ENCODE measurements at regions not wholly inside any gene's neighbourhood (a gene's known extent, or its start where the extent isn't known, plus 50 kb on each side); places are given as distances from the start of the nearest gene placed in this dataset.
A peak's percentile ranks its signal among the peaks of the same experiment; 100 is the strongest.

DNA sequence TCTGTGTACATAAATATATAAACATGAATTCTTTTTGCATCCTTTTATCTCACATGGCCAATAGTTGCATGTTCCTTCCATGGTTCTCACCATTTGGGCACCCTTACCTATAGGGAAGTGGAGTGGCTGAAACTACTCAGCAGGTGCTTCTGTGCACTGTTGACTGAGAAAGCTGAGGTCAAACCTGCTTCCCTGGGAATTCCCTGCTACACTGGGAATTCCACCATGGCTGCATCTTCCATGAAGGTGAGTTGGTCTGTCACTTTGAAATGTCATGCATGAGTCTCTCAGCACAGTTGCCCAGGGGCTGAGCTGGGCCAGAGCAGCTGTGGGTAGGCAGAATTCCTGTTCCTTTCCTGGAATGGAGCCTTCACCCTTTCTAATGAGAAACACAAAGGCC lies 193.8 kb upstream of the PRSS16 start:
- no peak for DNase-seq

DNA sequence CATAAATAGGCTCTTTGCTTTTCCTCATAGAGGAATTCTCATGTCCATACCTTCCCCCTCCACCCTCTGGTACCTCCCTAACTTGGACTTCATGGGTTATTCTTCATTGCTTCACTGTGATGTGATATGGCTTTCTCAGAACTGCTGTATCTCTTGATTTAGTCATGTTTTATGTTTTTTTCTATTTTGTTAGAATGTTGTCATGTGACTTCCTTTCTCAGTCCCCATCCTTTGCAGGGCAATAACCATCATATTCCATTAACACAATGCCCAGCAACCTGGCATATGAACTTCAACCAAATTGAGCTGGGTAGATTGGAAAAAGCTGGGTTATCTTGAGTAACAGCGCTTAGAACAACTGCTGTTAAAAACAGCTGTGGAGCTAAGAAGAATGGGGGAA lies 190.9 kb upstream of the PRSS16 start:
- no peak for DNase-seq

- peak; percentile 37 for DNase-seq
Observed at GRCh38 chr6:27059621-27060425, 187.7 kb upstream of the PRSS16 start.

DNA sequence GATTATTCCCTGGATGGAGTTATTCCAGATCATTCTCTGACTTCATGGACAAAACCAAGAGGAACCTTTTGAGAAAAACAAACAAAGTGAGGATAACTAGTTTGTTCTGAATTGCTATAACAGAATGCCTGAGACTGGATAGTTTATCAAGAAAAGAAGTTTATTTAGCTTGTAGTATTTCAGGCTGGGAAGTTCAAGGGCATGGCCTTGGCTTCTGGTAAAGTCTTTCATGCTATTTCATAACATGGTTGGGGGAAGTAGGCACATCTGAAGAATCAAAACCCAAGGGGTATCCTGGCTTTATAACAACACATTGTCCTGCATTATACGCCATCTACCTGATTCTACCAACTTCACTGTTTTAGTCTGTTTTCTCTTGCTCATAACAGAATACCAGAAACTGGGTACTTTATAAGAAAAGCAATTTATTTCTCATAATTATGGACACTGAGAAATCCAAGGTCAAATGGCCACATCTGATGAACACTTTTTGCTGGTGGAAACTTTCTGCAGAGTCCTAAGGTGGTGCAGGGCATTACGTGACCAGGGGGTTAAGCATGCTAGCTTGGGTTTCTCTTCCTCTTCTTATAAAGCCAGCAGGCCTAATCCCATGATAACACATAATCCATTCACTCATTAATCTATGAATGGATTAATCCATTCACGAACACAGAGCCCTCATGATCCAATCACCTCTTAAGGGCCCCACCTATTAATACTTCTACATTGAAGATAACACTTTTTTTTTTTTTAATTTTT lies 186.1 kb upstream of the PRSS16 start:
- no peak for DNase-seq

- no peak for DNase-seq
Observed at GRCh38 chr6:27062755-27063154, 184.7 kb upstream of the PRSS16 start.

DNA sequence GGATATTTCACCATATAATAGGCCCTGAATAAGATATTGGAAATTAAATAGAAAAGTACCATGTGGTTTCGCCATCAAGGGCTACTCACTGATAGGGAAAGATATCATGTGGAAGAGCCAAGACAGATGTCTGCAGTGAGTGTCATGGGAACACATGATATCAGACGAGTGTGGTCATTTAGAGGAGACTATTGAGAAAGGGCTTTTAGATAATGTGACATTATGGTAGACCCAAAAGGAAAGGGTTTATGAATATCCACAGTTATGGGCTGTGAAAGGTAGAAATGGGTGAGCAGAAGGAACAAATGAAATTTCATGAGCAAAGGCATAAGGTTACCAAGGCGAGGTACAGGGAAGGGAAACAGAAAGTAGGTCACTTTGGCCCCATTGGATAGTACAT lies 182.3 kb upstream of the PRSS16 start:
- no peak for DNase-seq

- DNase-seq: no peak
Observed at GRCh38 chr6:27066381-27066780, 181.1 kb upstream of the PRSS16 start.

GRCh38 chr6:27066802-27067201 lies 180.7 kb upstream of the PRSS16 start:
- no peak for DNase-seq

DNA sequence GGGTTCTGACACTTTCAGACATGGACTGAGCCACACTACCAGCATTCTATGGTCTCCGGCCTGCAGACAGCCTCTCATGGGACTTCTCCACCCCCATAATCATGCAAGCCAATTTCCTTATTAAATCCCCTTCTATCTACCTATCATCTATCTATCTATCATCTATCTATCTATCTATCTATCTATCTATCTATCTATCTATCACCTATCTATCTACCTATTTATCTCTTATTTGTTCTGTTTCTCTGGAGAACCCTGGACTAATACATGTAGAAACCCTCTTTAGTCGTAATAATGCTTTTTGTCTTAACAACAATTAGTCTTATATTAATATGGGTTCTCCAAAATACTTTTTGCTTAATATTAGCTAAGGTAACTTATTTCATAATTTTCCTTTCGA lies 174.1 kb upstream of the PRSS16 start:
- no peak for DNase-seq

DNA sequence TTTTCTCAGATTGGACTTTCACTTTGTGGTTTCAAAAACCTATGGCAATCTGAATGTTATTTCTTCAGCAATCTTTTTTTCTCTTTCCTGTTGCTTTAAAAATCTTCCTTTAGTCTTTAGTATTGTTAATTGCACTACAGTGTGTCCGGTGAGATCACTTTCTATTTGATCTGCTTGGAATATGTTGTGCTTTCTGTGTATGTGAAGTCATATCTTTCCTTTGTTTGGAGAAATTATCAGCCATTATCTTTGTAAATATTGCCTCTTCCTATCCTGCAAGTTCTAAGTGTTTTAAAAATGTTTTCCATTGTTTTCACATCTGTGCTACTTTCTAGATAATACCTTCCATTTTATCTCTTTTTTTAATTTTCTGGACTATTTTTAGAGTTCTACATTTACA lies 171.4 kb upstream of the PRSS16 start:
- no peak for DNase-seq

GRCh38 chr6:27078734-27079357 lies 168.7 kb upstream of the PRSS16 start:
- peak; percentile 21 for DNase-seq

GRCh38 chr6:27081188-27081587 lies 166.3 kb upstream of the PRSS16 start:
- DNase-seq: no peak

GRCh38 chr6:27081931-27082330 lies 165.6 kb upstream of the PRSS16 start:
- DNase-seq: no peak

GRCh38 chr6:27088068-27088467 lies 159.4 kb upstream of the PRSS16 start:
- no peak for DNase-seq

GRCh38 chr6:27091661-27092315 lies 155.7 kb upstream of the PRSS16 start:
- DNase-seq: no peak

DNA sequence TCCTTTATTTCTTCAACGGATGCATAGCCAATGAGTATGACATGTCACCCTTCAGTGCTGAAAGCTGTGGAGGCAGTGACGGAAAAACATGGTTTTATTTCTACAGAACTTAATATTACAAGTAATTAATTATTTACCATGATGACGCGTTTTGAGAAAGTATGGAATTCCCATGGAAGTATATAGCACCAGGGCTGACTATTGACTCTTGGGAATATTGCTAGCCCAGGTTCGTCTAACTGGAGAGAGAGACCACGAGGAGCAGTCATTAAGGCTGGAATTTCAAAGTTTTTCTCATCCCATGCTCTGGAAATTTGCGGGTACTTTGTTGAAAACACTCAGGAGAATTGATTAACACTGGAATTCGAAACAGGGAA lies 155.2 kb upstream of the PRSS16 start:
- DNase-seq: no peak

GRCh38 chr6:27095914-27096313 lies 151.6 kb upstream of the PRSS16 start:
- DNase-seq: no peak

DNA sequence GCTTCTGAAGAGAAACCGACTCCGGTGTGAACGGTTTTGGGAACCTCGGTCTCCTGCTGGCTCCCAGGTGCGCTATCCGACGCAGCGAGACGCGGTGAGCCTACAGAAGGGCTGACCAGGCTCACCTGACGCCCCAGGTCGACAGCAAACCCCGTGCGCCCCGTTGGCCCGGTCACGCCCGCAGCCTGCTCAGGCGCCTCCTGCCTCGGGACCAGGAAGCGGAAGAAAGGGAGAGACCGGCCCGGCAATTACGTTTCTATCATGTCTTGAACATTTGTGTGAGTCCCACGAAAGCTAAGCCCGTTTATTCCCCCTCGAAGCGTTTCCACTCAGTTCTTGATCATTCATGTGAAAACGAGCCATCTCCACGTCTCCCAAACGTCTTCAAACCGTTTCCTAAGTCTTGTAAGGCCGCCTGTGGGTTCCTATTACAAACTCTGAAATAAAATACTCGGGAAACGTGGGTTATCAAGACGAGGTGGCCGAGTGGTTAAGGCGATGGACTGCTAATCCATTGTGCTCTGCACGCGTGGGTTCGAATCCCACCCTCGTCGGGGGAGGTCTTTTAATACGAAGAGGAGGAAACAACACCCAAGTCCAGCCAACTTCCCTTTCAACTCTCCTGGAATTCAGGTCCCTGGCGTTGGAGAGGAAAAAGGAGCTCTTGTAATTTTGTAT lies 150.5 kb upstream of the PRSS16 start:
- no peak for DNase-seq

GRCh38 chr6:27098956-27099355 lies 148.5 kb upstream of the PRSS16 start:
- no peak for DNase-seq

- no peak for DNase-seq
Observed at GRCh38 chr6:27100921-27101320, 146.6 kb upstream of the PRSS16 start.

DNA sequence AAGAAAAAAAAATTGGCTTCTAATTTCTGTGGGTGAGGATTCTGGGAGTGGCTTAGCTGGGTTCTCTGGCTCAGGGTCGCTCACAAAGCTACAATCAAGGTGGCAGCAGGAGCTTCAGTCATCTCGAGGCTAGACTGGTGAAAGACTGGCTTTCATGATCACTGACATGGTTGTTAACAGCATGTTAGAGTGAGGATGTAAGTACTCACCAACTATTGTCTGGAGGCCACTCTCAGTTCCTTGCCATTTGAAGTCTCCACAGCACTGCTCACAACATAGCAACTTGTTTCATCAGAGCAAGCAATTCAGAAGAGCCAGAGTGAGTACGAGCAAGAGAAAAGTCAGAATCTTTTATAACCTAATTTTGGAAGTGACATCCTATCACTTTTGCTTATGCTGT lies 145.7 kb upstream of the PRSS16 start:
- DNase-seq: no peak

GRCh38 chr6:27106382-27106781 lies 141.1 kb upstream of the PRSS16 start:
- DNase-seq: no peak

DNA sequence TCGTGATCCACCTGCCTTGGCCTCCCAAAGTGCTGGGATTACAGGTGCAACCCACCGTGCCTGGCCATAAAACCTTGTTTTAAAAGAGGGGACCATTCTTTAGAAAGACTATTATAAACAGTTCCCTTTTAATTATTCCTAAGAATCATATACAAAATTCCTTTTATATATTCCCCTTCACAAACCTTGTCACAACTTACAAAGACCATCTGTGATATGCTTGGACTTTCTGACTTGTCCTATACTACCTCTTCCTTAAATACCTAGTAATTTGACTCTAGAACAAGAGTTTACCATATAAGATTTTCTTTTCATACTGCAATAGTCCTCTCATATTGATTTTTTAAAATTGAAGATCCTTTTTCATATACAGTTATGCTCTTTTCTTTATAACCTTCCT lies 135.8 kb upstream of the PRSS16 start:
- DNase-seq: no peak
